Endothelial cell of umbilical vein (primary cell): ENCODE measurements at regions not wholly inside any gene's neighbourhood (a gene's known extent, or its start where the extent isn't known, plus 50 kb on each side); places are given as distances from the start of the nearest gene placed in this dataset.

Experiments used
- BruUV-seq: library from RNA; stranded (reverse); fragments of 400-500 nt; replicated peaks from 2 replicates; lab custom pipeline; 2021; lab: Mats Ljungman, UMichigan
- CTCF ChIA-PET: fragments of 300-600, 350-600 bp; sonication (Branson Sonifier 250); formaldehyde crosslinking; loops from one replicate; lab custom pipeline; 2021; ENCODE audit warnings: antibody characterized with exemption, inconsistent platforms; lab: Charles Lee
- POLR2A ChIA-PET: fragments of 300-600, 350-600 bp; sonication (Branson Sonifier 250); formaldehyde crosslinking; loops from one replicate; lab custom pipeline; 2021; ENCODE audit warnings: antibody characterized with exemption, inconsistent platforms; lab: Charles Lee
- DNase-seq: peaks from one replicate; pipeline ENCODE4 v3.0.0-alpha.2; 2011; ENCODE audit warnings: low read depth, low spot score
- FAIRE-seq: peaks from 2 replicates; lab custom pipeline; 2011; peaks lifted over from hg19 to GRCh38; lab: Jason Lieb, UNC
- H2AFZ ChIP-seq: 2 replicates; pipeline ENCODE4 v1.6.0; 2012; ENCODE audit warnings: low read depth, low read length, control low read depth, inconsistent platforms
- H3K27ac ChIP-seq: 2 replicates; pipeline ENCODE4 v1.5.1; 2011; ENCODE audit warnings: low read depth, mild to moderate bottlenecking, control low read depth, low read length, moderate library complexity; ENCODE audit not compliant: insufficient read depth
- H3K27me3 ChIP-seq, 2 experiments: 2 replicates each; pipeline versions ENCODE4 v1.6.0 to v1.6.1; 2011; ENCODE audit warnings: low read length in 2 of 2, mixed read lengths in 1 of 2; ENCODE audit not compliant: control insufficient read depth in 2 of 2, insufficient read depth in 2 of 2
- H3K36me3 ChIP-seq, 2 experiments: 2 replicates in 1 of 2; 3 replicates in 1 of 2; pipeline ENCODE4 v1.5.1; 2011; ENCODE audit warnings: low read length in 2 of 2, mild to moderate bottlenecking in 1 of 2, moderate library complexity in 1 of 2; ENCODE audit not compliant: control insufficient read depth in 2 of 2, insufficient read depth in 2 of 2; ENCODE audit errors: extremely low read depth in 1 of 2
- H3K4me1 ChIP-seq: 3 replicates; pipeline ENCODE4 v1.5.1; 2011; ENCODE audit warnings: mild to moderate bottlenecking, low read length; ENCODE audit not compliant: control insufficient read depth, insufficient read depth; ENCODE audit errors: extremely low read depth
- H3K4me2 ChIP-seq: 2 replicates; pipeline ENCODE4 v1.6.1; 2011; ENCODE audit warnings: low read length, control low read depth, mixed read lengths; ENCODE audit not compliant: insufficient read depth
- H3K4me3 ChIP-seq, 3 experiments: fragments of 200-600 bp in 1 of 3; sonication (generic), shearing (Covaris generic) in 1 of 3; replicated peaks in 1 of 3; 2 replicates each; pipeline ENCODE4 v1.5.1; 2011 to 2016; ENCODE audit warnings: control low read depth in 3 of 3, low read length in 3 of 3, mild to moderate bottlenecking in 2 of 3, inconsistent platforms in 1 of 3, low read depth in 1 of 3, moderate library complexity in 1 of 3; ENCODE audit not compliant: insufficient read depth in 1 of 3
- H3K79me2 ChIP-seq: 2 replicates; pipeline ENCODE4 v1.6.0; 2012; ENCODE audit warnings: low read length, inconsistent platforms; ENCODE audit not compliant: control insufficient read depth, insufficient read depth
- H3K9ac ChIP-seq: replicated peaks from 2 replicates; pipeline ENCODE3; 2011; ENCODE audit warnings: low read length, control low read depth; ENCODE audit not compliant: insufficient read depth; ENCODE audit errors: extremely low read depth
- H3K9me1 ChIP-seq: replicated peaks from 3 replicates; pipeline ENCODE4 v1.6.0; 2011; ENCODE audit warnings: mild to moderate bottlenecking, low read length; ENCODE audit not compliant: control insufficient read depth, insufficient read depth; ENCODE audit errors: extremely low read depth
- H3K9me3 ChIP-seq: replicated peaks from 2 replicates; pipeline ENCODE4 v1.5.1; 2012; ENCODE audit warnings: low read length, inconsistent platforms; ENCODE audit not compliant: control insufficient read depth, insufficient read depth
- H4K20me1 ChIP-seq: replicated peaks from 2 replicates; pipeline ENCODE3; 2011; ENCODE audit warnings: mild to moderate bottlenecking, low read length; ENCODE audit not compliant: control insufficient read depth, insufficient read depth; ENCODE audit errors: extremely low read depth
- CTCF ChIP-seq, 2 donors: IDR thresholded peaks; 1 replicate in 1 of 2; 2 replicates in 1 of 2; pipeline ENCODE4 v1.5.1; 2011; ENCODE audit warnings: low read length in 2 of 2, mild to moderate bottlenecking in 2 of 2, moderate library complexity in 2 of 2, control low read depth in 1 of 2, inconsistent platforms in 1 of 2, low read depth in 1 of 2; ENCODE audit not compliant: insufficient read depth in 1 of 2; ENCODE audit errors: extremely low read depth in 1 of 2
- EZH2 ChIP-seq: IDR thresholded peaks from 2 replicates; pipeline ENCODE4 v1.6.1; 2012; ENCODE audit warnings: borderline replicate concordance, low read depth, mild to moderate bottlenecking, moderate library complexity, low read length, inconsistent platforms; ENCODE audit not compliant: severe bottlenecking
- FOS ChIP-seq: IDR thresholded peaks from 2 replicates; pipeline ENCODE4 v1.6.1; 2011; ENCODE audit warnings: mild to moderate bottlenecking, low read length, moderate library complexity, borderline replicate concordance; ENCODE audit not compliant: insufficient read depth
- GATA2 ChIP-seq: IDR thresholded peaks from 2 replicates; pipeline ENCODE4 v1.7.0; 2011; ENCODE audit warnings: low read depth, mild to moderate bottlenecking, moderate library complexity, mixed read lengths, low read length; ENCODE audit not compliant: insufficient read length, insufficient read depth
- JUN ChIP-seq: IDR thresholded peaks from 2 replicates; pipeline ENCODE4 v1.6.1; 2011; ENCODE audit warnings: borderline replicate concordance, low read depth; ENCODE audit not compliant: insufficient read length, insufficient read depth
- MAX ChIP-seq: IDR thresholded peaks from 2 replicates; pipeline ENCODE4 v1.6.1; 2011; ENCODE audit not compliant: insufficient read depth, insufficient read length
- MYC ChIP-seq: IDR thresholded peaks from one replicate; pipeline ENCODE4 v1.6.1; 2011; ENCODE audit warnings: mild to moderate bottlenecking, low read depth, low read length
- POLR2A ChIP-seq: IDR thresholded peaks from 2 replicates; pipeline ENCODE4 v1.6.1; 2012; ENCODE audit warnings: low read depth, mild to moderate bottlenecking, control low read depth, low read length
- POLR2AphosphoS5 ChIP-seq: IDR thresholded peaks from 2 replicates; pipeline ENCODE4 v1.6.1; 2012; ENCODE audit warnings: low read depth, mild to moderate bottlenecking, control low read depth, low read length, moderate library complexity; ENCODE audit not compliant: insufficient read depth
- dilution Hi-C: fragments of 300-500 bp; cut with MboI; formaldehyde crosslinking; loops from one replicate; pipeline ENCODE4 v1.15.0; 2019; ENCODE audit warnings: low sequenced_read_pairs; ENCODE audit not compliant: extremely low pct_ligation_motif_present
- intact Hi-C: fragments of 100-400 bp; cut with micrococcal nuclease; formaldehyde crosslinking; loops from one replicate; pipeline ENCODE4 v1.10.0; 2022

GRCh38 chr2:37501113-37501512 is 156.7 kb downstream of the QPCT start:
- no peaks in the 10 kb centered on the region for H3K79me2 ChIP-seq
- dilution Hi-C loops (no loop called here), intact Hi-C loops (no loop called here)
- H3K36me3 ChIP-seq, result no peaks in the 10 kb centered on the region
- H3K4me2 ChIP-seq, result no peak overlapping the region
- BruUV-seq, result no TSS peak
- H3K9ac ChIP-seq, result no peak overlapping the region
- no peak overlapping the region for H3K27ac ChIP-seq
- H3K4me3 ChIP-seq, result no peak overlapping the region
- FAIRE-seq (no peak), DNase-seq (no peak)
- no peaks in the 10 kb centered on the region for H4K20me1 ChIP-seq
- POLR2A ChIA-PET, result no interaction called here
- TF ChIP-seq MAX (no peak), JUN (no peak), EZH2 (no peak), MYC (no peak), FOS (no peak), CTCF (IDR thresholded peaks at IDR 0.05; ENCODE audit: extremely low read depth in 1 of 2, insufficient read depth in 1 of 2, low read depth in 1 of 2, low read length in 2 of 2) (no peak), GATA2 (no peak), POLR2AphosphoS5 (no peak), POLR2A (no peak)
- no peaks in the 10 kb centered on the region for H3K4me1 ChIP-seq
- no peaks in the 10 kb centered on the region for H3K9me3 ChIP-seq
- H3K27me3 ChIP-seq, result no peaks in the 10 kb centered on the region
- CTCF ChIA-PET, result interaction anchor here (0.6 to 1.4 kb wide), 3 partner anchors 25 to 41 kb away, joined by 3 to 5 read pairs (median 4); no protein-coding TSS in a partner anchor
- no peak overlapping the region for H2AFZ ChIP-seq
- no peaks in the 10 kb centered on the region for H3K9me1 ChIP-seq
